Suprapubic skin (tissue), 4 donors: ENCODE measurements at regions not wholly inside any gene's neighbourhood (a gene's known extent, or its start where the extent isn't known, plus 50 kb on each side); places are given as distances from the start of the nearest gene placed in this dataset.

ENCODE experiments used
- EP300 ChIP-seq: sonication (generic); formaldehyde crosslinking; IDR thresholded peaks from one replicate; pipeline ENCODE4 v1.6.1; 2017; ENCODE audit warnings: antibody characterized with exemption
- POLR2A ChIP-seq, 2 donors: fragments of 450-650 bp; IDR thresholded peaks; one replicate each; pipeline ENCODE4 v1.6.1; 2017; ENCODE audit warnings: antibody characterized with exemption in 2 of 2, mild to moderate bottlenecking in 2 of 2, moderate library complexity in 2 of 2
- POLR2AphosphoS5 ChIP-seq, 3 donors: sonication (generic); formaldehyde crosslinking; IDR thresholded peaks; one replicate each; pipeline ENCODE4 v1.6.1; 2017; ENCODE audit warnings: antibody characterized with exemption in 3 of 3
- TF ChIP-seq, protein P1 (sequence below), 2 donors: fragments of 200-600 bp in 1 of 2; fragments of 450-650 bp in 1 of 2; sonication (generic) in 1 of 2; IDR thresholded peaks; one replicate each; pipeline ENCODE4 v1.5.1; 2016 to 2019; ENCODE audit warnings: antibody characterized with exemption in 2 of 2, mild to moderate bottlenecking in 1 of 2, moderate library complexity in 1 of 2

DNA sequence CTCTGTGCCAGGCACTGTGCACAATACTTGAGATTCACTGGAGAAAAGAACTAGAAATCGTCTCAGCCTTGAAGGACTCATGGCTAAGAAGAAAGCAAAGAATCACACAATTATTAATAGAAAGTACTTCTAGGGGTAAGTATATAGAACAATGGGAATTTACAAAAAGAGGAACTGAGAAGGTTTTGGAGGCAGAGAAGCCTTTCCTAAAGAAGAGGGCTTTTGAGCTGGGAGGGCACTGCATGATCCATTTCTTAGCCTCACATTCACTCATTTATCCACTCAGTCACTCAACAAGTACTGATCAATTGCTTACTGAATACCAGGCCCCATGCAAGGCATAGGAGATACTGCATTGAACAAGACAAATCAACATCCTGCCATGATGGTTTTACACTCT is 113.5 kb downstream of the TMEM114 start:
- TF ChIP-seq, protein P1, sequence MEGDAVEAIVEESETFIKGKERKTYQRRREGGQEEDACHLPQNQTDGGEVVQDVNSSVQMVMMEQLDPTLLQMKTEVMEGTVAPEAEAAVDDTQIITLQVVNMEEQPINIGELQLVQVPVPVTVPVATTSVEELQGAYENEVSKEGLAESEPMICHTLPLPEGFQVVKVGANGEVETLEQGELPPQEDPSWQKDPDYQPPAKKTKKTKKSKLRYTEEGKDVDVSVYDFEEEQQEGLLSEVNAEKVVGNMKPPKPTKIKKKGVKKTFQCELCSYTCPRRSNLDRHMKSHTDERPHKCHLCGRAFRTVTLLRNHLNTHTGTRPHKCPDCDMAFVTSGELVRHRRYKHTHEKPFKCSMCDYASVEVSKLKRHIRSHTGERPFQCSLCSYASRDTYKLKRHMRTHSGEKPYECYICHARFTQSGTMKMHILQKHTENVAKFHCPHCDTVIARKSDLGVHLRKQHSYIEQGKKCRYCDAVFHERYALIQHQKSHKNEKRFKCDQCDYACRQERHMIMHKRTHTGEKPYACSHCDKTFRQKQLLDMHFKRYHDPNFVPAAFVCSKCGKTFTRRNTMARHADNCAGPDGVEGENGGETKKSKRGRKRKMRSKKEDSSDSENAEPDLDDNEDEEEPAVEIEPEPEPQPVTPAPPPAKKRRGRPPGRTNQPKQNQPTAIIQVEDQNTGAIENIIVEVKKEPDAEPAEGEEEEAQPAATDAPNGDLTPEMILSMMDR (IDR thresholded peaks at IDR 0.05) = no peak
- TF ChIP-seq POLR2A (IDR thresholded peaks at IDR 0.05) (no peak), POLR2AphosphoS5 (IDR thresholded peaks at IDR 0.05) (no peak), EP300 (no peak)
